GM12891 (cell line): ENCODE measurements at regions not wholly inside any gene's neighbourhood (a gene's known extent, or its start where the extent isn't known, plus 50 kb on each side); places are given as distances from the start of the nearest gene placed in this dataset.

Source experiments
- POLR2A ChIP-seq: IDR thresholded peaks from 2 replicates; pipeline ENCODE4 v1.6.1; 2011; ENCODE audit warnings: low read depth, low read length, control low read depth
- POLR2AphosphoS5 ChIP-seq: IDR thresholded peaks from 2 replicates; pipeline ENCODE4 v1.6.1; 2011; ENCODE audit warnings: low read depth, low read length, control low read depth
- POU2F2 ChIP-seq: IDR thresholded peaks from 2 replicates; pipeline ENCODE4 v1.6.1; 2011; ENCODE audit warnings: low read depth, mild to moderate bottlenecking, control low read depth, low read length, moderate library complexity

GRCh38 chr21:19022978-19023377 is 619.4 kb upstream of the TMPRSS15 start:
- no peak for TF ChIP-seq POLR2A
- TF ChIP-seq POU2F2: no peak
- no peak for TF ChIP-seq POLR2AphosphoS5
